Activated CD4-positive, alpha-beta T cell treated with anti-CD3 and anti-CD28 coated beads, Interleukin-2, amount 10 ng/mL, durations not matched to agents 24 days and 14 days (primary cell): ENCODE measurements at regions not wholly inside any gene's neighbourhood (a gene's known extent, or its start where the extent isn't known, plus 50 kb on each side); places are given as distances from the start of the nearest gene placed in this dataset.
"Not testable (repeated sequence)": the region's sequence is repeated elsewhere in the genome, so short reads cannot be mapped to it uniquely, and the experiment has no call there.

Source experiments
- DNase-seq: peaks from one replicate; pipeline ENCODE4 v3.0.0; 2022
- H3K27ac Mint-ChIP-seq: one replicate; pipeline ENCODE4 v1.8.0; 2022; ENCODE audit warnings: mild to moderate bottlenecking, mixed read lengths
- H3K27me3 Mint-ChIP-seq: one replicate; pipeline ENCODE4 v1.8.0; 2022; ENCODE audit warnings: mixed read lengths
- H3K36me3 Mint-ChIP-seq: one replicate; pipeline ENCODE4 v1.8.0; 2022; ENCODE audit warnings: low read depth, mild to moderate bottlenecking, mixed read lengths
- H3K4me1 Mint-ChIP-seq: one replicate; pipeline ENCODE4 v1.8.0; 2021; ENCODE audit warnings: mixed read lengths
- H3K4me3 Mint-ChIP-seq: one replicate; pipeline ENCODE4 v1.8.0; 2022; ENCODE audit warnings: mild to moderate bottlenecking, moderate library complexity, mixed read lengths
- H3K9me3 Mint-ChIP-seq: one replicate; pipeline ENCODE4 v1.8.0; 2021; ENCODE audit warnings: mixed read lengths
- intact Hi-C: fragments of 100-400 bp; cut with micrococcal nuclease; formaldehyde crosslinking; loops from one replicate; pipeline ENCODE4 v1.15.1; 2023

- intact Hi-C loops = no loop called here
- Mint-ChIP-seq H3K4me1 (no peaks in the 10 kb centered on the region), H3K27me3 (peaks cover 41% of the 10 kb centered on the region), H3K9me3 (no peaks in the 10 kb centered on the region), H3K36me3 (no peaks in the 10 kb centered on the region), H3K4me3 (no peak overlapping the region), H3K27ac (no peak overlapping the region)
- no peak for DNase-seq
Measured at GRCh38 chr9:97766092-97766491, 69.0 kb upstream of the XPA start.

- intact Hi-C loops = no loop called here
- no peak overlapping the region for H3K27ac Mint-ChIP-seq
- DNase-seq = no peak
- H3K27me3 Mint-ChIP-seq = peaks cover 36% of the 10 kb centered on the region
- H3K36me3 Mint-ChIP-seq = no peaks in the 10 kb centered on the region
- no peak overlapping the region for H3K4me3 Mint-ChIP-seq
- H3K9me3 Mint-ChIP-seq = no peaks in the 10 kb centered on the region
- H3K4me1 Mint-ChIP-seq = no peaks in the 10 kb centered on the region
Measured at GRCh38 chr9:97766610-97767009, 69.5 kb upstream of the XPA start.

GRCh38 chr9:97767891-97768290, 70.8 kb upstream of the XPA start:
- Mint-ChIP-seq H3K4me3 (no peak overlapping the region), H3K4me1 (no peaks in the 10 kb centered on the region), H3K9me3 (no peaks in the 10 kb centered on the region), H3K27me3 (peaks cover 25% of the 10 kb centered on the region), H3K27ac (no peak overlapping the region), H3K36me3 (no peaks in the 10 kb centered on the region)
- no peak for DNase-seq
- intact Hi-C loops = no loop called here

DNA sequence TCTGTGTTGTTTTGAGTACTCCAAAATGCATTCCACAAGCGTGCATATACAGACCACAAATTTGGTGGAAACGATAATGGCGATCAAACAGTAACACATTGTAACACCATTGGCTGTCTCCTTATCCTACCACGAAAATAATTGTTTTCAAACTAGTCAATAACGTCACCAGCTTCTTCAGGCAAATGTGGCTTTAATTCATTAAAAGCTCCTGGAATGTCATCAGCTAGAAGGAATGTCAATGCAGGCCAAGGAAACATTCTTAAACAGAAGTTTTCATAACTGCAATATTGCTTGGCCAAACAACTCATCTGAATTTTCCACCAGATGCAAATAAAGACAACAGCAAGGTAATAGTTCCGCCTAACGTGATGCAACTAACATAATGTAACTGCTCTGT, 71.6 kb upstream of the XPA start:
- H3K4me3 Mint-ChIP-seq = no peak overlapping the region

DNA sequence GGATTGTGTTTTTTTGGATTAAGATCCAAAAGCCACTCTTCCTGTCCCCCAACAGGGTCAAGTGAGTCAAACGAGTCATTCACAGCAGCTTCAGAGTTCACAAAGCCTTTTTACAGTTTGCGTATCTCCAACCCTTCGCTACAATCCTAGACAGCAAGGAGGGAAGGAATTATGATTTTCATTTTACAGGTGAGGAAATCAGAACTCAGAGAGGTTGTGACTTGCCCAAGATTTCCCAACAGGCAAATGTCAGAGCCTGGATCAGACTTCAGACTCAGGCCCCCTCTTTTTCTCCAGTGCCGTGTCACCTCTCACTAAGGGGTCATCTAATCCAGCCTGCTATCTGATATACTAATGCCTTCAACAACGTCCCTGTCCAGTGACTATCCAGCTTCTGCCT, 72.1 kb upstream of the XPA start:
- H3K4me3 Mint-ChIP-seq = no peak overlapping the region
- H3K4me1 Mint-ChIP-seq = no peaks in the 10 kb centered on the region
- intact Hi-C loops = no loop called here
- no peak overlapping the region for H3K27ac Mint-ChIP-seq
- no peak for DNase-seq
- H3K9me3 Mint-ChIP-seq = no peaks in the 10 kb centered on the region
- H3K27me3 Mint-ChIP-seq = peaks cover 27% of the 10 kb centered on the region
- H3K36me3 Mint-ChIP-seq = no peaks in the 10 kb centered on the region

More for the DNA sequence above, 71.6 kb upstream of the XPA start:
- Mint-ChIP-seq H3K27ac (no peak overlapping the region), H3K27me3 (peaks cover 25% of the 10 kb centered on the region), H3K4me1 (no peaks in the 10 kb centered on the region), H3K36me3 (no peaks in the 10 kb centered on the region), H3K9me3 (no peaks in the 10 kb centered on the region)
- intact Hi-C loops = no loop called here
- no peak for DNase-seq

DNA sequence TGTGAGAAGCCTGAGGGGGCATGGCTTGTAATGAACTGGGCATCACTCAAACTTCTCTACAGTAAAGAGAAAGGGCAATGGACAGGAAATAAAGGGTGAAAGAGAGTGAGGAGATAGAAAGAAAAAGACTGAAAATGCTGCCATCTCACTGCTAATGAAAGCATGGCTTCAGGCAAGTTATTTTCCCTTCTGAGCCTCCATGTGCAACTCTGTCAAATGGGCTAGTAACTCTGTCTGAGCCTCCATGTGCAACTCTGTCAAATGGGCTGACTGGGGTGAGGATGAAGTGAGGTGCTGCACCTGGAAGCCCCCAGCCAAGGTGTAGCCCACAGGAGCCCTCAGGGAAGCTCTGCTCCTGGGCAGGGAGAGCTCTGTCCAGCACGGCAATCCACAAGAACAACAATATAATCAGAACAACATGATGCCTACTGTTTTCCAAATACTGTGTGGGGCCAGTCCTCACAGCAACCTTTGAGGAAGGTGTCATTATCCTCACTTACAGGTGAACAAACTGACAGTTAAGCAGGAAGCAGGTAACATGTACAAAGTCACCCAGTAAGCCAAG, 73.8 kb upstream of the XPA start:
- H3K4me3 Mint-ChIP-seq = no peak overlapping the region
- no peak overlapping the region for H3K27ac Mint-ChIP-seq
- DNase-seq = no peak
- intact Hi-C loops = no loop called here
- H3K27me3 Mint-ChIP-seq = peaks cover 32% of the 10 kb centered on the region
- H3K36me3 Mint-ChIP-seq = no peaks in the 10 kb centered on the region
- no peaks in the 10 kb centered on the region for H3K9me3 Mint-ChIP-seq
- H3K4me1 Mint-ChIP-seq = no peaks in the 10 kb centered on the region

DNA sequence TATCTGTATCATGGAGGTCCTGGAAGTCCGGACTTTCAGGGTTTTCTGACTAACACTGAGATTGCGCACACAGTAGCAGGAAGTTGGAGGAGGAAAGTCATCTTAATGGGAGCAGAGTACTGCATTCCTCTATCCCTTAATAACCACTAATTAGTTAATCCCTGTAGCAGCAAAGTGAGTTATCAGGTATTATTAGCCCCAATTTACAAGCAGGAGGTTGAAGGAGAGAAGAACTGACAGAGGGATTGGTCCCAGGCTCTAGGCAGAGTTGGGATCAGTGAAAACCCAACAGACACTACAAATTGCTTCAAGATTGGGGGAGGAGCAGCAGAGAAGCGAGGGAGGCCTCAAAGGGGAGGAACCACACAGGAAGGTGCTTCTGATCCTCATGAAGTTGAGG, 74.5 kb upstream of the XPA start:
- H3K4me1 Mint-ChIP-seq = no peaks in the 10 kb centered on the region
- DNase-seq = no peak
- no peak overlapping the region for H3K4me3 Mint-ChIP-seq
- H3K27me3 Mint-ChIP-seq = peaks cover 36% of the 10 kb centered on the region
- no peak overlapping the region for H3K27ac Mint-ChIP-seq
- intact Hi-C loops = no loop called here
- no peaks in the 10 kb centered on the region for H3K9me3 Mint-ChIP-seq
- no peaks in the 10 kb centered on the region for H3K36me3 Mint-ChIP-seq

GRCh38 chr9:97772145-97772544, 75.0 kb upstream of the XPA start:
- Mint-ChIP-seq H3K27me3 (peaks cover 36% of the 10 kb centered on the region), H3K4me3 (no peak overlapping the region), H3K27ac (no peak overlapping the region), H3K4me1 (no peaks in the 10 kb centered on the region), H3K36me3 (no peaks in the 10 kb centered on the region), H3K9me3 (no peaks in the 10 kb centered on the region)
- no peak for DNase-seq
- intact Hi-C loops = no loop called here

GRCh38 chr9:97773091-97773490, 76.0 kb upstream of the XPA start:
- DNase-seq = no peak
- Mint-ChIP-seq H3K36me3 (no peaks in the 10 kb centered on the region), H3K27me3 (peaks cover 32% of the 10 kb centered on the region), H3K4me1 (no peaks in the 10 kb centered on the region), H3K27ac (no peak overlapping the region), H3K4me3 (no peak overlapping the region), H3K9me3 (no peaks in the 10 kb centered on the region)
- intact Hi-C loops = no loop called here

GRCh38 chr9:97773723-97774122, 76.6 kb upstream of the XPA start:
- Mint-ChIP-seq H3K27ac (no peak overlapping the region), H3K9me3 (no peaks in the 10 kb centered on the region), H3K27me3 (peaks cover 29% of the 10 kb centered on the region), H3K36me3 (no peaks in the 10 kb centered on the region), H3K4me3 (no peak overlapping the region), H3K4me1 (no peaks in the 10 kb centered on the region)
- intact Hi-C loops = no loop called here
- no peak for DNase-seq

- H3K36me3 Mint-ChIP-seq = no peaks in the 10 kb centered on the region
- peaks cover 22% of the 10 kb centered on the region for H3K27me3 Mint-ChIP-seq
- no peaks in the 10 kb centered on the region for H3K4me1 Mint-ChIP-seq
- H3K4me3 Mint-ChIP-seq = no peak overlapping the region
- no peaks in the 10 kb centered on the region for H3K9me3 Mint-ChIP-seq
- no peak overlapping the region for H3K27ac Mint-ChIP-seq
- DNase-seq = no peak
- intact Hi-C loops = no loop called here
Measured at GRCh38 chr9:97774673-97775072, 77.5 kb upstream of the XPA start.

GRCh38 chr9:97778740-97779139, 74.3 kb upstream of the FOXE1 start:
- intact Hi-C loops, H3K4me3 Mint-ChIP-seq, H3K36me3 Mint-ChIP-seq, H3K9me3 Mint-ChIP-seq, H3K4me1 Mint-ChIP-seq, DNase-seq, H3K27ac Mint-ChIP-seq: not testable (repeated sequence)
- H3K27me3 Mint-ChIP-seq = peaks cover 20% of the 10 kb centered on the region

GRCh38 chr9:97779608-97780007, 73.4 kb upstream of the FOXE1 start:
- no peak overlapping the region for H3K4me3 Mint-ChIP-seq
- peaks cover 17% of the 10 kb centered on the region for H3K27me3 Mint-ChIP-seq
- H3K27ac Mint-ChIP-seq = no peak overlapping the region
- intact Hi-C loops = no loop called here
- H3K36me3 Mint-ChIP-seq = no peaks in the 10 kb centered on the region
- no peaks in the 10 kb centered on the region for H3K9me3 Mint-ChIP-seq
- no peak for DNase-seq
- no peaks in the 10 kb centered on the region for H3K4me1 Mint-ChIP-seq

- H3K27me3 Mint-ChIP-seq = peaks cover 6% of the 10 kb centered on the region
- DNase-seq = no peak
- no peaks in the 10 kb centered on the region for H3K9me3 Mint-ChIP-seq
- intact Hi-C loops = no loop called here
- H3K4me1 Mint-ChIP-seq = no peaks in the 10 kb centered on the region
- no peak overlapping the region for H3K27ac Mint-ChIP-seq
- no peak overlapping the region for H3K4me3 Mint-ChIP-seq
- no peaks in the 10 kb centered on the region for H3K36me3 Mint-ChIP-seq
Measured at GRCh38 chr9:97781902-97782301, 71.1 kb upstream of the FOXE1 start.

- no peaks in the 10 kb centered on the region for H3K9me3 Mint-ChIP-seq
- H3K4me3 Mint-ChIP-seq = no peak overlapping the region
- H3K36me3 Mint-ChIP-seq = no peaks in the 10 kb centered on the region
- no peak for DNase-seq
- intact Hi-C loops = no loop called here
- H3K27me3 Mint-ChIP-seq = peaks cover 5% of the 10 kb centered on the region
- H3K4me1 Mint-ChIP-seq = no peaks in the 10 kb centered on the region
- no peak overlapping the region for H3K27ac Mint-ChIP-seq
Measured at GRCh38 chr9:97786341-97786740, 66.7 kb upstream of the FOXE1 start.
